ENCODE measurements at regions not wholly inside any gene's neighbourhood (a gene's known extent, or its start where the extent isn't known, plus 50 kb on each side); places are given as distances from the start of the nearest gene placed in this dataset.
A peak's percentile ranks its signal among the peaks of the same experiment; 100 is the strongest.

DNA sequence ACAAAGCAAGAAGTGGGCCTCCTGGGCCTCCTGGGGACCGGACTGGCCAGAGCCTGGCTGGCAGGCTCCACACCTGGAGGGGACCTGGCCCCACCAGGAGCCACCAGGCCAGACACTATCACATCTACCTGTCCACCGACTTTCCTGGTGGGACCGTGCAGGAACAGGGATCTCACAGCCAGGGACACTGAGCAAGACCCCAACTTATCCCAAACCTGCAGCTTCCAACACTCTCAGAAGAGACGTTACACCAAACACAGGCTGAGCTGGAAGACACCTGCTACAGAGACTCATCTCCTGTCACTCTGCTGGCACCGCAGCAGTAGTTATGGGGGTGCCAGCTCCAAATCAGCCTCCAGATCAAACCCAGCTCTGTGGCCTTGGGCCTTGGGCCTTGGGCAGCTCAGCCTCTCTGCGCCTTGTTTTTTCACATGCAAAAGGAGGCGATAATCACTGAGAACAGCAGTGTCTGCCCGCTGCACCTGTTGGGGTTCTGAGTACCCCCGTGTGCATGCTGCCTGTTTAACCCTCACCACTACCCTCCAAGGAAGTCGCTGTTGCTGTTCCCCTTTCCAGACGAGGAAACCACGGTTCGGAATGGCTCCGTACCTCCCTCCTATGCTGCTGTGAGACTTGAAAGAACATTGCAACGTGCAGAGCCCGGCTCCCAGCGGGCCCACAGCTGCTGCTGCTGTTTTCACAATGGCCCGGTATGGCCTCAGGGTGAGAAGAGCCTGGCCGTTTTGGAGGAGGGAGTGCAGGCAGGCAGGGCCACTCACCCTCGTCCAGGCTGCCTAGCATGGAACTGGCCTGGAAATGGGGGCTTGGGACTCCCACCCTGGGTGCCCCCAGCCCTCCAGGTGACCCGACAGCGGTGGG, 69.6 kb downstream of the ADRA2C start:
- TF ChIP-seq, protein P1, sequence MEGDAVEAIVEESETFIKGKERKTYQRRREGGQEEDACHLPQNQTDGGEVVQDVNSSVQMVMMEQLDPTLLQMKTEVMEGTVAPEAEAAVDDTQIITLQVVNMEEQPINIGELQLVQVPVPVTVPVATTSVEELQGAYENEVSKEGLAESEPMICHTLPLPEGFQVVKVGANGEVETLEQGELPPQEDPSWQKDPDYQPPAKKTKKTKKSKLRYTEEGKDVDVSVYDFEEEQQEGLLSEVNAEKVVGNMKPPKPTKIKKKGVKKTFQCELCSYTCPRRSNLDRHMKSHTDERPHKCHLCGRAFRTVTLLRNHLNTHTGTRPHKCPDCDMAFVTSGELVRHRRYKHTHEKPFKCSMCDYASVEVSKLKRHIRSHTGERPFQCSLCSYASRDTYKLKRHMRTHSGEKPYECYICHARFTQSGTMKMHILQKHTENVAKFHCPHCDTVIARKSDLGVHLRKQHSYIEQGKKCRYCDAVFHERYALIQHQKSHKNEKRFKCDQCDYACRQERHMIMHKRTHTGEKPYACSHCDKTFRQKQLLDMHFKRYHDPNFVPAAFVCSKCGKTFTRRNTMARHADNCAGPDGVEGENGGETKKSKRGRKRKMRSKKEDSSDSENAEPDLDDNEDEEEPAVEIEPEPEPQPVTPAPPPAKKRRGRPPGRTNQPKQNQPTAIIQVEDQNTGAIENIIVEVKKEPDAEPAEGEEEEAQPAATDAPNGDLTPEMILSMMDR (IDR thresholded peaks at IDR 0.05; ENCODE audit: unreplicated experiment) = no peak
- BruUV-seq (replicated peaks) = no TSS peak
- H3K9me3 Mint-ChIP-seq (ENCODE audit: low read depth, unreplicated experiment) = no peaks in the 10 kb centered on the region
- intact Hi-C loops (cut with micrococcal nuclease; ENCODE audit: unreplicated experiment) = no loop called here
- H3K27me3 Mint-ChIP-seq (ENCODE audit: unreplicated experiment) = peaks cover 73% of the 10 kb centered on the region
- no peaks in the 10 kb centered on the region for H3K4me1 Mint-ChIP-seq (ENCODE audit: low read depth, unreplicated experiment)
- no peaks in the 10 kb centered on the region for H3K36me3 Mint-ChIP-seq (ENCODE audit: insufficient read depth, unreplicated experiment)
- CTCF ChIA-PET = no interaction called here
- H3K4me3 Mint-ChIP-seq (ENCODE audit: low read depth, unreplicated experiment) = no peak overlapping the region
- DNase-seq = no peak
- H3K27ac Mint-ChIP-seq (ENCODE audit: unreplicated experiment) = no peak overlapping the region

DNA sequence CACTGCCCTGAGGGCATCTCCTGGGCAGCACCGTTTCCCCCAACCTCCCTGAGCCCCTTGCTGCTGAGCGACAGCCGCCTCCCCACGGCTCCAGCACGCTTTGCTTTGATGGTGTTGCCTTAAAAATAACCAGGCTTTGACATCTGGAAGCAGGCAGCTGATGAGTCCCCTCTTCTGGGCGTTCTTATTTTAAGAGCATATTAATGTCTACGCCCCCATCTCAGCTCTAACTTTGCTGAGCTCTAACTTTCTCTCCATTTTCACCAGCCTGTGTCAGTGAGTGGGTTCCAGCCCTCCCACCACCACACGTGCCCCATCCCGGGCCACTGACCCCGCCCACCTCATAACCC, 70.2 kb downstream of the ADRA2C start:
- Mint-ChIP-seq H3K27ac (ENCODE audit: unreplicated experiment) (no peak overlapping the region), H3K36me3 (ENCODE audit: insufficient read depth, unreplicated experiment) (no peaks in the 10 kb centered on the region), H3K4me1 (ENCODE audit: low read depth, unreplicated experiment) (no peaks in the 10 kb centered on the region), H3K27me3 (ENCODE audit: unreplicated experiment) (peaks cover 79% of the 10 kb centered on the region), H3K9me3 (ENCODE audit: low read depth, unreplicated experiment) (no peaks in the 10 kb centered on the region), H3K4me3 (ENCODE audit: low read depth, unreplicated experiment) (no peak overlapping the region)
- CTCF ChIA-PET = no interaction called here
- BruUV-seq (replicated peaks) = no TSS peak
- no peak for DNase-seq
- intact Hi-C loops (cut with micrococcal nuclease; ENCODE audit: unreplicated experiment) = no loop called here
- TF ChIP-seq, protein P1 (IDR thresholded peaks at IDR 0.05; ENCODE audit: unreplicated experiment) = no peak

DNA sequence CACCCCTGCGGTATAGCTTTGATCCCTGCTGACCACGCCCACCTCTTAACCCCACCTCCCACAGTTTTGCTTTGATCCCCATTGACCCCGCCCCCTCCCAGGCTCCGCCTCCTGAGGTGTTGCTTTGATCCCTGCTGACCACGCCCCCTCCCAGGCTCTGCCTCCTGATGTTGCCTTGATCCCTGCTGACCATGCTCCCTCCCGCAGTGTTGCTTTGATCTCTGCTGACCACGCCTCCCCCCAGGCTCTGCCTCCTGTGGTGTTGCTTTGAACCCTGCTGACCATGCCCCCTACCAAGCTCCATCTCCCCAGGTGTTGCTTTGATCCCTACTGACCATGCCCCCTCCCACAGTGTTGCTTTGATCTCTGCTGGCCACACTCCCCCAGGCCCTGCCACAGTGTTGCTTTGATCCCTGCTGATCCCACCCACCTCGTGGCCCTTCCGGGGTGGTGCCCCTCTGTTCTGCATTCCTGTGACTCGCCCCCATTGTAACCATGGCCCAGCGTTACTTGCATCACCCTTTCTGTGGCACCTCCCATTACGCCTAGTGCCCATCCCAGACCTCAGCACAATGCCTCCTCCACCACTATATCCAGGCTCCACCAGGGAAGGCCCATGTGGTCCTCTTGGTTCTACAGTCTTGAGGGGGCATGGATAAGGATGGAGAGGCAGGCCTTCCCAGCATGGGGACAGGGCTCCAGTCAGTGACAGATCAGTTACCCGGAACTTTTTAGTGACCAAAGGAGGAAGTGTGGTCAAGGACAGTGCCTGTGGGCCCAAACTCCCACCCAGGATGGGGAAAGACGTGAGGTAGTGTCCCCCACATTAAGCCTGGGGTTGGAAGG, 70.8 kb downstream of the ADRA2C start:
- H3K4me3 Mint-ChIP-seq (ENCODE audit: low read depth, unreplicated experiment) = no peak overlapping the region
- peak; percentile 15 for DNase-seq

More for the DNA sequence above, 70.8 kb downstream of the ADRA2C start:
- TF ChIP-seq, protein P1 (IDR thresholded peaks at IDR 0.05; ENCODE audit: unreplicated experiment) = no peak
- CTCF ChIA-PET = no interaction called here
- H3K27me3 Mint-ChIP-seq (ENCODE audit: unreplicated experiment) = peaks cover 85% of the 10 kb centered on the region
- no peak overlapping the region for H3K27ac Mint-ChIP-seq (ENCODE audit: unreplicated experiment)
- no TSS peak for BruUV-seq (replicated peaks)
- H3K4me1 Mint-ChIP-seq (ENCODE audit: low read depth, unreplicated experiment) = no peaks in the 10 kb centered on the region
- no peaks in the 10 kb centered on the region for H3K9me3 Mint-ChIP-seq (ENCODE audit: low read depth, unreplicated experiment)
- intact Hi-C loops (cut with micrococcal nuclease; ENCODE audit: unreplicated experiment) = no loop called here
- H3K36me3 Mint-ChIP-seq (ENCODE audit: insufficient read depth, unreplicated experiment) = no peaks in the 10 kb centered on the region
